ENCODE measurements at regions not wholly inside any gene's neighbourhood (a gene's known extent, or its start where the extent isn't known, plus 50 kb on each side); places are given as distances from the start of the nearest gene placed in this dataset.

- TF ChIP-seq CTCF (IDR thresholded peaks at IDR 0.05) (no peak), POLR2A (IDR thresholded peaks at IDR 0.05) (no peak)
These were observed 182.7 kb upstream of the FGF16 start for GRCh38 chrX:77264490-77264889.

All from adrenal gland (tissue), 5 donors.